Upper lobe of left lung (tissue), 4 donors: ENCODE measurements at regions not wholly inside any gene's neighbourhood (a gene's known extent, or its start where the extent isn't known, plus 50 kb on each side); places are given as distances from the start of the nearest gene placed in this dataset.

Source experiments
- POLR2AphosphoS5 ChIP-seq, 2 donors: sonication (generic); formaldehyde crosslinking; IDR thresholded peaks; one replicate each; pipeline ENCODE4 v1.5.1; 2017; ENCODE audit warnings: antibody characterized with exemption in 2 of 2
- TF ChIP-seq, protein P1 (sequence below), 6 experiments: fragments of 450-650 bp in 4 of 6; fragments of 200-600 bp in 2 of 6; sonication (generic) in 2 of 6; IDR thresholded peaks; one replicate each; pipeline ENCODE4 v1.5.1; 2016 to 2019; ENCODE audit warnings: antibody characterized with exemption in 6 of 6

DNA sequence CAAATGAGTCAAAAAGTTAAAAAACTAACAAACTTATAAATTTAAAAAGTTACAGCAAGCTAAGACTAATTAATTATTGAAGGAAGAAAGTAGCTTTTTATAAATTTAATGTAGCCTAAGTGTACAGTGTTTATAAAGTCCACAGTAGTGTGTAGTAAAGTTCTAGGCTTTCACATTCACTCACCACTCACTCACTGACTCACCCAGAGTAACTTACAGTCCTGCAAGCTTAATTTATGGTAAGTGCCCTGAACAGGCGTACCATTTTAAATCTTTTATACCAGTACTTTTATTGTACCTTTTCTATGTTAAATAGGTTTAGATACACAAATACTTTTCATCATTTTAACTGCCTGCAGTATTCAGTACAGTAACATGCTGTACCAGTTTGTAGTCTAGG is 80.0 kb upstream of the C9orf72 start:
- TF ChIP-seq, protein P1, sequence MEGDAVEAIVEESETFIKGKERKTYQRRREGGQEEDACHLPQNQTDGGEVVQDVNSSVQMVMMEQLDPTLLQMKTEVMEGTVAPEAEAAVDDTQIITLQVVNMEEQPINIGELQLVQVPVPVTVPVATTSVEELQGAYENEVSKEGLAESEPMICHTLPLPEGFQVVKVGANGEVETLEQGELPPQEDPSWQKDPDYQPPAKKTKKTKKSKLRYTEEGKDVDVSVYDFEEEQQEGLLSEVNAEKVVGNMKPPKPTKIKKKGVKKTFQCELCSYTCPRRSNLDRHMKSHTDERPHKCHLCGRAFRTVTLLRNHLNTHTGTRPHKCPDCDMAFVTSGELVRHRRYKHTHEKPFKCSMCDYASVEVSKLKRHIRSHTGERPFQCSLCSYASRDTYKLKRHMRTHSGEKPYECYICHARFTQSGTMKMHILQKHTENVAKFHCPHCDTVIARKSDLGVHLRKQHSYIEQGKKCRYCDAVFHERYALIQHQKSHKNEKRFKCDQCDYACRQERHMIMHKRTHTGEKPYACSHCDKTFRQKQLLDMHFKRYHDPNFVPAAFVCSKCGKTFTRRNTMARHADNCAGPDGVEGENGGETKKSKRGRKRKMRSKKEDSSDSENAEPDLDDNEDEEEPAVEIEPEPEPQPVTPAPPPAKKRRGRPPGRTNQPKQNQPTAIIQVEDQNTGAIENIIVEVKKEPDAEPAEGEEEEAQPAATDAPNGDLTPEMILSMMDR (IDR thresholded peaks at IDR 0.05): no peak
- TF ChIP-seq POLR2AphosphoS5 (IDR thresholded peaks at IDR 0.05): no peak
